GM18951 (cell line): ENCODE measurements at regions not wholly inside any gene's neighbourhood (a gene's known extent, or its start where the extent isn't known, plus 50 kb on each side); places are given as distances from the start of the nearest gene placed in this dataset.

ENCODE experiments used
- POLR2A ChIP-seq: IDR thresholded peaks from 4 replicates; pipeline ENCODE4 v1.6.1; 2011; ENCODE audit warnings: mild to moderate bottlenecking; ENCODE audit not compliant: insufficient read length, insufficient read depth; ENCODE audit errors: extremely low read depth
- in situ Hi-C: fragments of 300-500 bp; cut with MboI; formaldehyde crosslinking; loops from one replicate; pipeline ENCODE4 v1.12.0; 2022; ENCODE audit warnings: low sequenced_read_pairs, mixed read lengths, inconsistent platforms; ENCODE audit not compliant: unreplicated experiment

- in situ Hi-C loops, result no loop called here
- no peak for TF ChIP-seq POLR2A
Measured at GRCh38 chr17:63125987-63126386, 160.0 kb downstream of the TANC2 start.

GRCh38 chr17:63126607-63127006 lies 160.6 kb downstream of the TANC2 start:
- in situ Hi-C loops, result no loop called here
- TF ChIP-seq POLR2A, result no peak

- TF ChIP-seq POLR2A, result no peak
- in situ Hi-C loops, result no loop called here
Measured at GRCh38 chr17:63132459-63132911, 166.4 kb downstream of the TANC2 start.

- TF ChIP-seq POLR2A, result no peak
- in situ Hi-C loops, result no loop called here
Measured at GRCh38 chr17:63133491-63133890, 167.5 kb downstream of the TANC2 start.

GRCh38 chr17:63134867-63135266 lies 168.8 kb downstream of the TANC2 start:
- in situ Hi-C loops, result no loop called here

GRCh38 chr17:63136369-63137012 lies 170.5 kb downstream of the TANC2 start:
- TF ChIP-seq POLR2A, result no peak
- in situ Hi-C loops, result no loop called here

More at GRCh38 chr17:63134867-63135266, 168.8 kb downstream of the TANC2 start:
- TF ChIP-seq POLR2A, result no peak

GRCh38 chr17:63137163-63137562 lies 171.1 kb downstream of the TANC2 start:
- TF ChIP-seq POLR2A, result no peak
- in situ Hi-C loops, result no loop called here

- TF ChIP-seq POLR2A, result no peak
- in situ Hi-C loops, result no loop called here
Measured at GRCh38 chr17:63138713-63139112, 172.7 kb downstream of the TANC2 start.

- no peak for TF ChIP-seq POLR2A
- in situ Hi-C loops, result no loop called here
Measured at GRCh38 chr17:63139356-63139755, 173.3 kb downstream of the TANC2 start.

- in situ Hi-C loops, result no loop called here
- no peak for TF ChIP-seq POLR2A
Measured at GRCh38 chr17:63140255-63140654, 174.2 kb downstream of the TANC2 start.

- TF ChIP-seq POLR2A, result no peak
- in situ Hi-C loops, result no loop called here
Measured at GRCh38 chr17:63142836-63143235, 176.8 kb downstream of the TANC2 start.

GRCh38 chr17:63150490-63150889 lies 184.5 kb downstream of the TANC2 start:
- in situ Hi-C loops, result no loop called here
- TF ChIP-seq POLR2A, result no peak

- TF ChIP-seq POLR2A, result no peak
- in situ Hi-C loops, result no loop called here
Measured at GRCh38 chr17:63150994-63151464, 185.0 kb downstream of the TANC2 start.

- in situ Hi-C loops, result no loop called here
- TF ChIP-seq POLR2A, result no peak
Measured at GRCh38 chr17:63151941-63152523, 186.0 kb downstream of the TANC2 start.
